ENCODE measurements at regions not wholly inside any gene's neighbourhood (a gene's known extent, or its start where the extent isn't known, plus 50 kb on each side); places are given as distances from the start of the nearest gene placed in this dataset.

DNA sequence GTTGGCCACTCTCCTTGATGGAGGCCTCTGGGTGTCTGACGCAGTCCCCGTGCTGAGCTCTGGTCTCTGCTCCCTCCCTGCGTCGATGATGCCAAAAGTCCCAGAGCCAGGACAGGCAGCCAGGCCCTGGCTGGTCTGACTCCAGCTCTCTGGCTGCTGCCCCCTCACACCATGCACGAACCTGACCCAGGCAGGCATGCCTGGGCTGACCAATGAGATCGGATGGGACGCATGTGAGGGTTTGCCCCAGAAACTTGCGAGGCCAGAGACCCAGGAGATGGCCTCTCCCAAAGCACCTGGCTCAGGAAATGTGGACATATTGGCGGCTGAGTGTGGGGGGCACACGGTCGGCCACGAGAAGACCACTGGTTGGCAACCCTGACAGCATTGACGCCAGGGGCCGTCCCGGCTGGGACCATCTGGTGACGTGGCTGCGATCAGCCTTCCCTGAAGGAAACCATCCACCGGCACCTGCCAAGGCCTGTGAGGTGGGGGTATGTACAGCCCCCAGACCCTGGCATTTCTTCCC is 51.2 kb upstream of the FRMD1 start:
- in situ Hi-C loops (cut with MboI; ENCODE audit: low pct_unique_long_range_greater_than_20kb, low sequenced_read_pairs) = no loop called here
- no peak for DNase-seq

DNA sequence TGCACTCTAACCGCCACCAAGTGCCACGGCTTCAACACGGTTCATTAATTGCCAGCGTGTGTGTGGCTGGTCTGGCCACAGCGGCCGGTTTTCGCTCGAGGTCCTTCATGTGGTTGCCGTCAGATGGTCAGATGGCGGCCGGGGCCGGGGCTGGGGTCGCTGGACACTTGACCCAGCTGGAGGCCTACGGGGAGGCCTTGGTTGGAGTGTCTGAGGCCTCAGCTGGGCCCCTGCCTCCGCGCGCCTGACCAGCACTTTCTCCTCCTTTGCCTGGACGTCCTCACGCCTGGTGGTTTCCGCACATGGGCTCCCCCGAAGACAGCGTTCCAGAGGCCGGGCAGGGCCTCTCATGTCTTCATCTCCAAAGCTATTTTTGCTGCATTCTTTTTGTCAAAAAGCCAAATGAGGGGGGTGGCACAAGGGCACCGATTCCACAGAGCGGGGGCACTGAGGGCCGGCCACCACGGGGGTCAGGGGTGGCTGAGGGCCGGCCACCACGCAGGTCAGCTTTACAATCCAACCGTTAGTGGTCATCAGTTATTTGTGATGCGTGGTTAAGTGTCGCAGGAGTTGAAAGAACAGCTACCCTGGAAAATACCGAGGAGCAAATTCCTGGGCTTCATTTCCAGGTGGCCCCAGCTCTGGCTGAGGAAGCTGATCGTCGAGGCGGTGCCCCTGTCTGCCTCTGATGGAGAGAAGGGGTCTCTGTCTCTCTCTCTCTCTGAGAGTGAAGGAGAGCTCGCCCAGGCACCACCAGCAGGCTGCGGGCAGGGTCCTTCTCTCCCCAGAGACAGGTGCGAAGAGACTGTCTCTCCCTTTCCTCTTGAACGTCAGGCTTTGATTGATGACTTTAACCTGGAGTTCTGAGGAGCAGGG is 50.5 kb upstream of the FRMD1 start:
- in situ Hi-C loops (cut with MboI; ENCODE audit: low pct_unique_long_range_greater_than_20kb, low sequenced_read_pairs) = no loop called here
- DNase-seq = no peak

DNA sequence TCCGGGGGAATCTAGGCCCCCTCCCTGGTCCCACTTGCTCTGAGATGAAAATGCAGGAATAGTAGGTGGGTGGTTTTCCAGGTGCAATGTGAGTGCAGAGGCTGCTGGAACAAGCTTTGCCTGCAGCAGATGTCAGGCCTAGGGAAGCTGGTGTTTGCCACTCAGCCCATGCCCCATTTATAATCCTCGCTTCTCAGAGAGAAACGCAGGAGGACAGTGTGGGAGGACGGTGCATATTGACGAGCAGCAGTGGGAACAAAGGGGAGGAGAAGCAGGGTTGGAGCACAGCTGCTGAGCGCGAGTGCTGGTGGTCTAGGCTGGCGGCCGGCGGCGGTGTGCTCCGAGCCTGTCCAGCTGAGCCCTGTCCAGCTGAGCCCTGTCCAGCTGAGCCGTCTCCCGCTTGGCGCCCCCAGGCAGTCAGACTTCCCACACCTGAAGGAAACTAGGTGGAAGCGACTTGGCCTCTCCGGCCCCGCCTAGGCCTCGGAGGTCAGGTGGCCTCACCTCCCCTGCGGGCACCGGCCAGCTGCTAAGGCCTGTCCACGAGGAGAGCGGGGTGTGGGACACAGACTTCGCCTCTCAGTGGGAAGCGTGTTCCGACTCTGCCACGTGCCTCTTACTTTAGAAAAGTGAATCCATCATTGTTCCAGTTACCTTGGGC is 49.7 kb upstream of the FRMD1 start:
- no peak for DNase-seq
- in situ Hi-C loops (cut with MboI; ENCODE audit: low pct_unique_long_range_greater_than_20kb, low sequenced_read_pairs) = no loop called here
